Activated CD8-positive, alpha-beta T cell treated with anti-CD3 and anti-CD28 coated beads for 36 hours (primary cell): ENCODE measurements at regions not wholly inside any gene's neighbourhood (a gene's known extent, or its start where the extent isn't known, plus 50 kb on each side); places are given as distances from the start of the nearest gene placed in this dataset.

Experiments used
- ATAC-seq: fragments of 200-7000 bp; cut with Tn5 transposase; one replicate; pipeline ENCODE4 v1.10.0; 2021; ENCODE audit warnings: mild to moderate bottlenecking, moderate library complexity
- CTCF ChIA-PET: fragments of 350-600 bp; sonication (Branson Sonifier 250); formaldehyde crosslinking; loops from one replicate; lab custom pipeline; 2021; ENCODE audit warnings: antibody characterized with exemption; lab: Charles Lee
- POLR2A ChIA-PET: fragments of 350-600 bp; sonication (Branson Sonifier 250); formaldehyde crosslinking; loops from one replicate; lab custom pipeline; 2021; ENCODE audit warnings: antibody characterized with exemption; lab: Charles Lee
- DNase-seq: peaks from one replicate; pipeline ENCODE4 v3.0.0-alpha.2; 2020
- H3K27ac Mint-ChIP-seq: one replicate; pipeline ENCODE4 v1.8.0; 2021; ENCODE audit warnings: mild to moderate bottlenecking, mixed read lengths
- H3K27me3 Mint-ChIP-seq: one replicate; pipeline ENCODE4 v1.8.0; 2021; ENCODE audit warnings: mixed read lengths
- H3K36me3 Mint-ChIP-seq: one replicate; pipeline ENCODE4 v1.8.0; 2021; ENCODE audit warnings: low read depth, mixed read lengths
- H3K4me1 Mint-ChIP-seq: one replicate; pipeline ENCODE4 v1.8.0; 2021; ENCODE audit warnings: low read depth, mixed read lengths
- H3K4me3 Mint-ChIP-seq: one replicate; pipeline ENCODE4 v1.8.0; 2021; ENCODE audit warnings: mild to moderate bottlenecking, moderate library complexity, mixed read lengths
- H3K9me3 Mint-ChIP-seq: one replicate; pipeline ENCODE4 v1.8.0; 2021; ENCODE audit warnings: mixed read lengths
- CTCF ChIP-seq: fragments of 200-600 bp; IDR thresholded peaks from one replicate; pipeline ENCODE4 v1.8.0; 2022; ENCODE audit warnings: antibody characterized with exemption, mild to moderate bottlenecking
- intact Hi-C: fragments of 100-400 bp; cut with micrococcal nuclease; formaldehyde crosslinking; loops from one replicate; pipeline ENCODE4 v1.10.0; 2022

DNA sequence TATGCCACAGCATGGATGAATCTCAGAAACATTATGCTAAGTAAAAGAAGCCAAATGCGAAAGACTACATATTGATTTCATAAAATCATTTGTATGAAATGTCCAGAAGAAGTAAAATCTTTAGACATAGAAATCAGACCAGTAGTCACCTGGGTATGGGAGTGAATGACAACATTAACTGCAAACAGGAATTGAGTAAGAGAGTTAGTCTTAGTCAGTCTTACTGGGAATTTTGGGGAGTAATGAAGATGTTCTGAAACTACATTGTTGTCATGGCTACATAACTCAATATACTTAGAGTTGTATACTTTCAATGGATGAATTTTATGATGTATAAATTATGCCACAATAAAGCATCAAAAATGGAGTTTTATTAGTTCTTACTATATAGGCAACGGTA lies 107.8 kb upstream of the CHORDC1 start:
- Mint-ChIP-seq H3K36me3 (no peaks in the 10 kb centered on the region), H3K27me3 (peaks cover 1% of the 10 kb centered on the region), H3K27ac (no peak overlapping the region), H3K9me3 (no peaks in the 10 kb centered on the region), H3K4me3 (no peak overlapping the region), H3K4me1 (no peaks in the 10 kb centered on the region)
- ChIA-PET POLR2A (no interaction called here), CTCF (no interaction called here)
- no peak for TF ChIP-seq CTCF
- intact Hi-C loops = loop anchor here (10.0 kb wide), 1 partner anchor 56 kb away; no protein-coding TSS in a partner anchor
- DNase-seq (no peak), ATAC-seq (no peak)

DNA sequence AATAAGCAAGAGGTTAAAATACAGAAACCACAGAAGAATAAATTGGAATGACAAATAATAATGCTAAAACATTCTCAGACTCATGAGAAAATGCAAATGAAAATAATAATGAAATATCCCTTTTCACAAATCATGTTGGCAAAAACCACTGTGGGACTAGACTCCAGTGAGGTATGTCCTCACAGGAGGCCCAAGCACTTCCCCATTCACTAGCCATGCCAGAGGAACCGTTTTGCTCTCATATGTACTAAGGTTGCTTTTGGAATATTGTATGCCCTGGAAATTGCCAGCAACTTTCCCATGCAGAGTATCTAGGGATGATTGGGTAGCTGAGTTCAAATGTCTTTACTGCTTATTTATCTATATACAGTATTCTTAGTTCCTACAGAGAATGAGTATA lies 106.2 kb upstream of the CHORDC1 start:
- ATAC-seq = no peak
- no peaks in the 10 kb centered on the region for H3K4me1 Mint-ChIP-seq
- no peak overlapping the region for H3K4me3 Mint-ChIP-seq
- intact Hi-C loops = no loop called here
- H3K9me3 Mint-ChIP-seq = no peaks in the 10 kb centered on the region
- CTCF ChIA-PET = no interaction called here
- peaks cover 1% of the 10 kb centered on the region for H3K27me3 Mint-ChIP-seq
- TF ChIP-seq CTCF = no peak
- H3K27ac Mint-ChIP-seq = no peak overlapping the region
- DNase-seq = no peak
- H3K36me3 Mint-ChIP-seq = no peaks in the 10 kb centered on the region
- POLR2A ChIA-PET = no interaction called here

DNA sequence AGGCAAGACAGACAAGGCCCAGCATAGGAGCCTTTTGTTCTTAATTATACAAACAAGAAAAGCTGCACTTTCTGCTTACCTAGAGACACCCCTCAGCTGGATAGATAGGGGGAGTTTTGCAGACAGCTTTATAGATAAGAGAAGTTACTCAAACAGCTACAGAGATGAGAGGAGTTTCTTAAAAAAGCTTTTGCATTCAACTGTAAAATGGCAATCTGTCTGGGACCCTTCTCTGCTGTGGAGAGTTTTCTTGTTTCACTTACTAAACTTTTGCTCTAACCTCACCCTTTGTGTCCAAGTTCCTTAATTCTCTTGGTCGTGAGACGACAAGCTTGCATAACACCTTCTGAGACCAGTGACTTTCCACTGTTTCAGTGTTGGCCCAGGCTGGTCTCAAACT lies 103.8 kb upstream of the CHORDC1 start:
- DNase-seq (no peak), ATAC-seq (no peak)
- CTCF ChIA-PET = no interaction called here
- Mint-ChIP-seq H3K27me3 (peaks cover 1% of the 10 kb centered on the region), H3K36me3 (no peaks in the 10 kb centered on the region), H3K27ac (no peak overlapping the region), H3K4me3 (no peak overlapping the region), H3K9me3 (no peaks in the 10 kb centered on the region), H3K4me1 (no peaks in the 10 kb centered on the region)
- intact Hi-C loops = no loop called here
- no peak for TF ChIP-seq CTCF
- POLR2A ChIA-PET = no interaction called here

DNA sequence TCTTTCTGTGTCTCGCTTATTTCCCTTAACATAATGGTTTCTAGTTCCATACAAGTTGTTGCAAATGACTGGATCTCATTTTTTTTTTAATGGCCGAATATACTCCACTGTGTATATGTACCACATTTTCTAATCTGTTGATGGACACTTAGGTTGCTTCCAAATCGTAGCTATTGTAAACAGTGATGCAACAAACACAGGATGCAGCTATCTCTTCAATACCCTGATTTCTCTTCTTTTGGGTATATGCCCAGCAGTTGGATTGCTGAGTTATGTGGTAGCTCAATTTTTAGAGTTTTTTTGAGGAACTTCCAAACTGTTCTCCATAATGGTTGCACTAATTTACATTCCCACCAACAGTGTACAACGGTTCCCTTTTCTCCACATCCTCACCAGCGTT lies 100.4 kb upstream of the CHORDC1 start:
- Mint-ChIP-seq H3K4me3 (no peak overlapping the region), H3K36me3 (no peaks in the 10 kb centered on the region), H3K9me3 (peaks cover 2% of the 10 kb centered on the region), H3K27me3 (no peaks in the 10 kb centered on the region), H3K27ac (no peak overlapping the region), H3K4me1 (no peaks in the 10 kb centered on the region)
- intact Hi-C loops = no loop called here
- no peak for TF ChIP-seq CTCF
- ChIA-PET CTCF (no interaction called here), POLR2A (no interaction called here)
- no peak for DNase-seq
- ATAC-seq = no peak

- H3K9me3 Mint-ChIP-seq = peaks cover 2% of the 10 kb centered on the region
- no peak for ATAC-seq
- no peaks in the 10 kb centered on the region for H3K27me3 Mint-ChIP-seq
- no peak for DNase-seq
- POLR2A ChIA-PET = no interaction called here
- CTCF ChIA-PET = no interaction called here
- H3K27ac Mint-ChIP-seq = no peak overlapping the region
- H3K36me3 Mint-ChIP-seq = no peaks in the 10 kb centered on the region
- no peaks in the 10 kb centered on the region for H3K4me1 Mint-ChIP-seq
- intact Hi-C loops = no loop called here
- TF ChIP-seq CTCF = no peak
- no peak overlapping the region for H3K4me3 Mint-ChIP-seq
Observed at GRCh38 chr11:90321018-90321417, 98.2 kb upstream of the CHORDC1 start.
